NB4 (cell line): ENCODE measurements at regions not wholly inside any gene's neighbourhood (a gene's known extent, or its start where the extent isn't known, plus 50 kb on each side); places are given as distances from the start of the nearest gene placed in this dataset.

Experiments
- CTCF ChIP-seq: IDR thresholded peaks from one replicate; pipeline ENCODE4 v1.5.1; 2012; ENCODE audit warnings: low read depth, low read length
- MAX ChIP-seq: IDR thresholded peaks from 2 replicates; pipeline ENCODE4 v1.6.1; 2011; ENCODE audit warnings: low read depth, low read length
- POLR2A ChIP-seq: IDR thresholded peaks from 2 replicates; pipeline ENCODE4 v1.6.1; 2011; ENCODE audit warnings: mild to moderate bottlenecking; ENCODE audit not compliant: insufficient read length; ENCODE audit errors: extremely low read depth

GRCh38 chr2:104473546-104473945 lies 380.4 kb upstream of the POU3F3 start:
- no peak for TF ChIP-seq POLR2A
- TF ChIP-seq CTCF = no peak
- TF ChIP-seq MAX = no peak
